Activated CD8-positive, alpha-beta memory T cell treated with anti-CD3 and anti-CD28 coated beads for 36 hours (primary cell): ENCODE measurements at regions not wholly inside any gene's neighbourhood (a gene's known extent, or its start where the extent isn't known, plus 50 kb on each side); places are given as distances from the start of the nearest gene placed in this dataset.

ENCODE experiments used
- CTCF ChIA-PET: fragments of 350-600 bp; sonication (Branson Sonifier 250); formaldehyde crosslinking; loops from one replicate; lab custom pipeline; 2021; ENCODE audit warnings: antibody characterized with exemption; lab: Charles Lee
- POLR2A ChIA-PET: fragments of 350-600 bp; sonication (Branson Sonifier 250); formaldehyde crosslinking; loops from one replicate; lab custom pipeline; 2021; ENCODE audit warnings: antibody characterized with exemption; lab: Charles Lee

DNA sequence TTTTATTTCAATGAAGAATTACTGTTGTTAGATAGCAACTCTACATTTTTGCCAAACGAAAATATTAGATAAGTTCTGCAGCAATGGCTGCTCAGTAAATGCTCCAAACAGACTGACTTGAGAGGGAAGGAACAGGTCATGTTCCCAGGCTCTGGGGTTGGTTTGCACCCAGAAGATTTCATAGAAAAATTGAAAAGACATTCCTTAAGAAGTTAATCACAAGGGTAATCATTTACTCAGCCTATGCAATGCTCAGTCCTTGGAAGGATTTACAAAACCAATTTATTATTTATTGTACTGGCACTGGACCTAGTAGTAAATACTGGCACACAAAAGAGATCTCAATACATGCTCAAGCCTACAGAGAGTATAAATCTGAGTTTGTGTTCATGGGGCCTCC is 179.1 kb upstream of the MTNR1B start:
- ChIA-PET POLR2A (no interaction called here), CTCF (no interaction called here)

DNA sequence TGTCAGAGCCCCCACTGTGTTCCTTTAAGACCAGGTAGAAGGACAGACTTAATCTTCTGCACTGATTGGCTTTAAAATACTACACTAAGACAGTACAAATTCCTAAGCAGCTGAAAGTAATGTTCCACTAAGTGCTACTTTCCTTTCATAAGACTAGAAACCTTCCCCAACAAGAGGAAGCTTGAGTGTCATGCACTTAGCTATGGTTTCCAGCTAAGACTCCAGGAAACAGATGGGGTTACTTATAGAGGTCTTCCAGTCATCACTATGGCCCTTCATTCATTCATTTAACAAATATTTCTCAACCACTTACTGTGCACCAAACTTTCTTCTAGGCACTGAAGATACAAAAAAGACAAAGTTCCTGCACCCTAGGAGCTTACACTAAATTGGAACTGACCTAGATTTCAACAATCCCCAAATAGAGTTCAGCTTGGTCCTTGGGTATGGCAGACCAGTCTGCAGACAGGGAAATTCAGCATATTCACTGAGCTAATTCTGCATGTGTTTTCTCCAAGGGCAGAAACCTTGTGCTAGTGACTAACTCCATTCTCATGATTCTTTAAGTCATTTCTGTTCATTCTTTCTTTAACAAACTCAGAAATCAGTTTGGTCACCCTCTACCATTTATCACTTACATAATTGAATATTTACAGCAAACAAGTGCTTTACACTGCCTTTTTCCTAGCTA is 178.4 kb upstream of the MTNR1B start:
- ChIA-PET CTCF (no interaction called here), POLR2A (no interaction called here)

DNA sequence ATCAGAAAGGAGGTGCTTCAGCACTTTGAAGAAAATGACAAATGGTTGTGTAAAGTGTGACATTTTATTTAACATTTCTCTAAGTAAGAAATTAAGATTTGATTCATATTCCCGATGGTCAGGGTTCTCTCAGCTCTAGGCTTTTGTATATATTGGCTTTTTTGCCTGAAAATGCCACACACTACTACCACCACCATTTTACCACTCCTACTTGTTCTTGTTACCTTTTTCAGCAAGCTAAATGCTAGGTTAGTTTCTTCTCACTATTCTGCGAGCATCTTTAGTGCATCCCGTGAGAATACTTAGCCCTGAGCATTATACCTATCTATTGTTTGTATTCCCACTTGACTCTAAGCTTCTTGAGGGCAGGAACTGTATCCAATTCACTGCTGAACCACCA is 177.6 kb upstream of the MTNR1B start:
- ChIA-PET CTCF (no interaction called here), POLR2A (no interaction called here)

DNA sequence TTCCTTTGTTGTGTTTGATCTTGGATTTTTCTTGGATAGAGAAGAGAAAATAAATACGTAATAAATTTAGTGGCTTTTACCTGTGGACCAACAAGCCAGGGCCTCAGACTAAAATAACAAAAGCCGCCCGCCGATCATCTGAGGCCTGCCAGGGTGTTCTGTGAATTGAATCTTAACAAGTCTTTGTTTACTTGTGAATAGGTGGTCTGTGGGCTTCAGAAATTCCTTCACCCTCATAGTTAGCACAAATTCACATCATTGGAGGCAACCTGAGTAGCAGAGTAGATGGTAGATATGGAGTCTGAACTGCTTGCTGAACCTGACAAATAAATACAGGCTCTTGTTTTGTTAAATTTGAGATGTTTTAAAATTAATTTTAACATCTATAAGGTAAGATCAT is 176.3 kb upstream of the MTNR1B start:
- ChIA-PET CTCF (no interaction called here), POLR2A (no interaction called here)

DNA sequence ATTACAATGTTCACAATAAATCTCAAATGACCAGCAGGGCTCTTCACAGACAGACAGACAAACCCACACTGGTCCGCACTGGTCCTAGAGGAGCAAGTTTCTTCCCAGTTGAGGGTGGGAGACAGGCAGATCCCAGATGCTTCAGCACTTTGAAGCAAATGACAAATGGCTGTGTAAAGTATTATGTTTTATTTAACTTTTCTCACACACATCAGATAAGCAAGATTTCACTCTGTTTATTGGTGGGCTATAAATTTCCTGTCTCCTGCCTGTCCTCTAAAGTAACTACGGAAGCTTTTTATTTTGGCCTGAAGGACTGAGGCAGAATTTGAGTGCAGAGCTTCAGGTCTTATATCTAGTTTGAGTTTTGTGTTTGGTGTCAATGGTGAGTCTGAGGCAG is 174.7 kb upstream of the MTNR1B start:
- CTCF ChIA-PET: no interaction called here
- POLR2A ChIA-PET: no interaction called here

DNA sequence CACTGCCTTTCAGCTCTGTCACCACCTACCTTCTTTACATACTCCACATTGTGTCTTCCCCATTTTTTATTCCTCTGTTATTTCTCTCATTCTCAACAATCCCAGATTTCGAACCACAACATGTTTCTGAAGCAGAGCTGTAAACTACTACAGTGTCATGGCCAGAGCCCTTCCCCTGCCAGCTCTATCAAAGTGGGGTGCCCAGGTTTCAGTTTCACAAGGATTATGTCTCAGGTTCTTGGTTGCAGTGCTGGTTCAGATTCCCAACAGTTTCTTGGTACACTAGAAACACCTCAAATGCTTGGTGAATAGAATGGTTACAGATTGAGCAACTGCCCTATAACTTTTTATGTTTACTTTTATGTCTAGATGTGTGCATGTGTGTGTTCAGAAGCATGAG is 172.7 kb upstream of the MTNR1B start:
- ChIA-PET POLR2A (no interaction called here), CTCF (no interaction called here)

DNA sequence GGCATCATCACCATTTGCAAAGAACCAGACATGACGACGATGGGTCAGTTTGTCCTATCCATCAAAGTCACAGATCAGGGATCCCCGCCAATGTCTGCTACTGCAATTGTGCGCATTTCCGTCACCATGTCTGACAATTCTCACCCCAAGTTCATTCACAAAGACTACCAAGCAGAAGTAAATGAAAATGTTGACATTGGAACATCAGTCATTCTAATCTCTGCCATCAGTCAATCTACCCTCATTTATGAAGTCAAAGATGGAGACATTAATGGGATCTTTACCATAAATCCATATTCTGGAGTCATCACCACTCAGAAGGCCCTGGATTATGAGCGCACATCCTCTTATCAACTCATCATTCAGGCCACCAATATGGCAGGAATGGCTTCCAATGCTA is 171.6 kb upstream of the MTNR1B start:
- ChIA-PET CTCF (no interaction called here), POLR2A (no interaction called here)

DNA sequence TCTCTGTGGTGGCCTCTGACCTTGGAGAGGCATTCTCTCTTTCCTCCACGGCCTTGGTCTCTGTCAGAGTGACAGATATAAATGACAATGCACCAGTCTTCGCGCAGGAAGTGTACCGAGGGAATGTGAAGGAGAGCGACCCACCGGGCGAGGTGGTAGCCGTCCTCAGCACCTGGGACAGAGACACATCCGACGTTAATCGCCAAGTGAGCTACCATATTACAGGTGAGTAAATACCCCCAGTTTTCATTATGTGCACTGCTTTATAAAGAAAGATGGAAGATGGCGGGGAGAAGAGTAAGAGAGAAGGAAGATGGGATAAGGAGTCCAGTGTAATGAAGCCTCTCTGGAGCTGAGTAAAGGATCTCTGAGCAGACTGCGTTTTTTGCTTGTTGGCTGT is 167.8 kb upstream of the MTNR1B start:
- ChIA-PET POLR2A (no interaction called here), CTCF (no interaction called here)

DNA sequence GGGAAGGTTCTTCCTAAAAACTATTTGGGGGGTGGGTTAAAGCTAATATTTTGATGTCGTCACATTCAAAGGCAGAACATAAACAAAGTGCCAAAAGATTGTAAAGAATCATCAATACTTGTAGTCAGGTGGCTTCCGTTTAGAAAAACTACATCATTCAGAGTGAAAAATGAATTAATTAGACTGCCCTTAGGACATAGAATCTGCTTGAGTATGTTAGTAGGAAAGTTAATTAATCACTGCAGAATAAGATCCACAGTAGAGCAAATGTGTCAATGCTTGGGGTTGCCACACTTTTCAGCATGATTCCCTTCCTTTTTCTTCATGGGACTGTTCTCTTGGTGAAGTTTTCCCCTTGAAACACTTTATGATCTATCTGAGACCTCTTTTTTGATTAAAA is 166.8 kb upstream of the MTNR1B start:
- POLR2A ChIA-PET: no interaction called here
- CTCF ChIA-PET: no interaction called here

DNA sequence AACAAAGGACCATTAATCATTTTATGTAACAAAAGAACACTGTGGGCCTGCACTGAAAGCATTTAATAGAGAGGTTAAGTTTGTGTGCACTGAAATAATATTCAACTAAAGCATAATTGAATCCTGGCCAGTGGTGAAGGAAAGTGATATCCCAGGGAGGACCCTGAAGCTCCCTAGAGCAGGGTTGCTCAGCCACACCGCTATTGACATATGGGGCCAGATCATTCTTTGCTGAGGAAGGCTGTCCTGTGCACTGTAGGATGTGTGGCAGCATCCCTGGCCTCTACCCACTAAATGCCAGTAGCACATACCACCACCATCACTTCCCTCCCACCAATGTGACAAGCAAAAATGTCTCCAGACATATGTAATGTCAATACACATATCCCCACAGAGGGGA is 166.1 kb upstream of the MTNR1B start:
- POLR2A ChIA-PET: no interaction called here
- CTCF ChIA-PET: no interaction called here

DNA sequence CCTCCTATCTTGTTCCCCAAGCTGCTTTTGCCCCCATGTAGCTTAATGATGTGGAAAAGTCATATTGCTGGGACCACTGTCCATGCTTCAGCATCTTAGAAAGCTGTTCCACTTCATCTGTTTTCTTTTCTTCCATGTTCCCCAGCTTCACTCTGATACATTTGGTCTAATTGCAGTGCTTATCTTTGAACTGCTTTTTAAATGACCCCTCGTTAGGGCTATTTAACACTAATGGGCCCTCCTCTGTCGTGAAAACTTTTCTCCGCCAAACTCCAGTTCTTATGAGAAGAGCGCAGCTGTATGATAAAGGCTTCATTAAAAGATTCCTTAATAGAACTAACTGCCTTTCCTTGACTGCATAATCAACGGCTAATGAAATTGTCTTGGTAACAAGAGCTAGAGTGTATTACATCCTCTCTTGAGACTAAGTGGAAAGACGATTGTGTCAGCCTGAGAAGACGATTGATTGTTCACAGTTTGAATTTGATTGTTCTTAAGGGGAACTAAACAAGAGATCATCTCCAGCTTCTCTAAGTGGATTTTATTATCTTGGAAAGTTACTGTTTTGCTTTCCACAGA is 165.0 kb upstream of the MTNR1B start:
- POLR2A ChIA-PET: no interaction called here
- CTCF ChIA-PET: no interaction called here

DNA sequence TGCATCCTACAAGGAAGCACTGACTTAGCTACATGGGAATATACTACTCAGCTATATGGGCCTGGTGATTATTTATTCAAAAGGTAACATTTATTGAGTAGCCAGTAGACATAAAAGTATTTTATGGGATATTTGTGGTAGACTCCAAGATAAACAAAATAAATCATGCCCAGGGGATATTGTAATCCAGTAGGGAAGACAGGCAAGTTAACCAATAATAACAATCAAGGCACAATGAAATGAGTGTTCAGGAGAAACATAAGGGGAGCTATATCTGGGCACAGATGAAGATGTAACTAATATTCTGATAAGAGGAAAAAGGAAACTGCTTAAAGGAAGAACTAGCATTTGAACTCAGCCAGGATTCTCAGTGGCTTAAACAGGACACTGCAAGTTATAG is 161.4 kb upstream of the MTNR1B start:
- CTCF ChIA-PET: no interaction called here
- POLR2A ChIA-PET: no interaction called here

DNA sequence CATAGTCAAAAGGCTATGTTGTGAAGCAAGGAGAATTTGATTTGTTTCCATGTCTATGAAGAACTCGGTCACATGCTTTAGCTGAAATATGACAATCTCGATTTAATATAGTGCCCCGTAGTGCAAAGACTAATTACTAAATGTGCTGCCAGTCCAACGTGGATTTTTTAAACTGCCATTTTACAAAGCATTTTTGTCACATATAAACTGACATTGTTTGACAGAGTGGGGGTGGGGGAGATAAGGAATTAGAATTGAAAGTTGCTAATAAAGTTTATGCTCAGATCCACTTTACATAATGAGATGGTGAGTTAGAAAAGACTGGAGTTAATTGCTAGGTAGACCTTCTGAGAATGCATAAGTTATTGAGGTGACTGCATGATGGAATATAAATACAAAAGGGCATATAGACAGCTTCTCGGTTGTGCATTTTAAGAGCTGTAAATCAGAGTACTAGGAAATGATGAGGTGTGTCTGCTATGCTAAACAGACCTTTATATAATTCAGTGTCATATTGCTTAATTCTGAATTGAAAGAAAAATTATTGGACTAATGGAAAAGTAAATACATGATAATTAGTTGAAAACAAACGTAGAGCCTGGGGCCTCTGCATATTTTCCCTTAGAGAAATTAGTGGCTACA is 158.9 kb upstream of the MTNR1B start:
- CTCF ChIA-PET: no interaction called here
- POLR2A ChIA-PET: no interaction called here

DNA sequence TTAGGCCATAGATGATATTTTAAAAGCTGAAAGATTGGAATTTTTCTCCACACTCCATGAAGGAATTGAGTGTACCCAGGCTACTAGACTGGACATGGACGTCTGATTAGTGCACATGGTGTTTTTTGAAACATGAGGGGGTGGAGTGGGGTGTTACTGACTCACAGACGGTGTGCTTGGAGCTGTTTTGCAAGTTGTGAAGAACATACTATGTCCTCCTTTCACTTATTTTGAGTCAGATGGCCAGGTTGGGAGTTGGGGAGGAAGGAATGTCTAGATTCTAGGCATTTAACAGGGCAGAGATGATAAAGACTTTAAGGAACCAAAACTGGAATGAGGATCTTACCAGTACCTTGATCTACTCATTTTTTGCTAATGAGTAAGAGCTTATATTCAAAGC is 158.1 kb upstream of the MTNR1B start:
- ChIA-PET CTCF (no interaction called here), POLR2A (no interaction called here)

DNA sequence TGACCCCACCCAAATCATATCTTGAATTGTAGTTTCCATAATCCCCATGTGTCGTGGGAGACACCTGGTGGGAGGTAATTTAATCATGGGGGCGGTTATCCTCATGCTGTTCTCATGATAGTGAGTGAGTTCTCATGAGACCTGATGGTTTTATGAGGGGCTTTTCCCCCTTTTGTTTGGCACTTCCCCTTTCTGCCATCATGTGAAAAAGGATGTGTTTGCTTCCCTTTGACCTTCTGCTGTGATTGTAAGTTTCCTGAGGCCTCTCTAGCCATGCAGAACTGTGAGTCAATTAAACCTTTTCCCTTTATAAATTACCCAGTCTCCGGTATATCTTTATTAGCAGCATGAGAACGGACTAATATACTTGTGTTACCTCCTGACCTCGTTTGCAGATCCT is 156.6 kb upstream of the MTNR1B start:
- CTCF ChIA-PET: no interaction called here
- POLR2A ChIA-PET: no interaction called here

DNA sequence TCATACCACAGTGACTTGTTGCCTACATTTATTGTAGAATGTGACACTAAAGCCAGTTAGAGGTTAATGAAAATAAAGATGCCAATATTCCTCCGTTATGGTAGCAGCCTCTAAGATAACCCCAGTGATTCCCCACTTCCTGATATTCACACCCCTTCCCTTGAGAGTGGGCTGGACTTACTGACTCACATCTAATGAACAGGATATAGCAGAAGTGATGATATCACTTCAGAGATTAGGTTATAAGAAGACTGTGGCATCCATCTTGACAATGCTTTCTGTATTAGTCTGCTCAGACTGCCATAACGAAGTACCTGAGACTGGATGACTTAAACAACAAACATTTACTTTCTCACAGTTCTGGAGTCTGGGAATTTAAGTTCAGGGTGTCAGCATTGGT is 149.6 kb upstream of the MTNR1B start:
- CTCF ChIA-PET: no interaction called here
- POLR2A ChIA-PET: no interaction called here

DNA sequence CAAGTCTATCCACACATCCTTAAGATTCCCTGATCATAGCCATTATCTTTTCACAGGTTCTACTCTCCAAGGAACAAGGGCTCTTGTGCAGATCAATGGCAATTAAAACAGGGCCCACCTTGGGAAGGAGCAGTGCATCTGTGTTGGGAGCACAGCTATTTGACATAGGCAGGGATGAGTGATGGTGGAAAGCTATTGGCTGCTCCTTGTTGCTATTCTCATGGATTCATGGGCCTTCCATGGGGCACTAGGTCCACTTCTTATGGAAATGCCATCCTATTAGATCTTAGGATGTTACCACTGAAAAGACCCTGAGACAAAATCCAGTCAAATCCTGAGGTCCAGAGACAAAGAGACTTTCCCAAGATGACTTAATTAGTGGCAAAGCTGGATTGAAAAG is 148.6 kb upstream of the MTNR1B start:
- ChIA-PET POLR2A (no interaction called here), CTCF (no interaction called here)

DNA sequence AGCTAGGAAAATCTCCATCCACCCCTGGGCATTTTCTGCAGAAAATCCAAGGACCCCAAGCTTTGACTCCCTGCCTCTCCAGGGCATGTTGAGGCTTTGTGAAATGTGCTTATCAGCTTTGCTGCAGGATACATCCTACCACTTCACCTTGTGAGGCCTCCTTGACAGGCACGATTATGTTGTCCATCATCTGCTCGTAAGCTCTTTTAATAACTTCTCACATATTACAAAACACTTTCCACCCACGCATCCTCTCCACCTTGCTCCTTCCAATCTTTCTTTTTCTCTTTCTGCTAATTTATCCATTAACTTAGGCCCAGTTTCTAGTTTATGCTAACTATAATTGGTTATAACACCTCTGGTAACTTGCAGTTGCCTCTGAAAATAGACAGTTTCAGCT is 147.0 kb upstream of the MTNR1B start:
- POLR2A ChIA-PET: no interaction called here
- CTCF ChIA-PET: no interaction called here

DNA sequence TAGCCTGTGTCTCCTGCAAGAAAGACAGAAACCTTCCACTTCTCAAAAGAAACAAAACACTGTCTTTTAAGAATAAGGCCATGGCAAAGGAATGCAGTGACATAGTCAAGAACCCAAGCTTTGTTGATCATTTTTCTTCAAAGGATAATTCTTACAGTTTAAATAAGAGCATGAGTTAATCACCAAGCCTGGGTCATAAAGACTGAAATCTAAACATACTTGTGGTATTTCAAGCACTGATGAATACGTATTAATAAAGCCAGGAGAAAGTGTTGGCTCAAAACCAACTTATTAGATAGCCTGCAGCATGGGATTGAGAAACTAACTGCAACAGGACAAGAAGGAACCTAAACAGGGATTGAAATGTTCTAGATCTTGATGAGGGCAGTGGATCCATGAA is 143.3 kb upstream of the MTNR1B start:
- ChIA-PET POLR2A (no interaction called here), CTCF (no interaction called here)

DNA sequence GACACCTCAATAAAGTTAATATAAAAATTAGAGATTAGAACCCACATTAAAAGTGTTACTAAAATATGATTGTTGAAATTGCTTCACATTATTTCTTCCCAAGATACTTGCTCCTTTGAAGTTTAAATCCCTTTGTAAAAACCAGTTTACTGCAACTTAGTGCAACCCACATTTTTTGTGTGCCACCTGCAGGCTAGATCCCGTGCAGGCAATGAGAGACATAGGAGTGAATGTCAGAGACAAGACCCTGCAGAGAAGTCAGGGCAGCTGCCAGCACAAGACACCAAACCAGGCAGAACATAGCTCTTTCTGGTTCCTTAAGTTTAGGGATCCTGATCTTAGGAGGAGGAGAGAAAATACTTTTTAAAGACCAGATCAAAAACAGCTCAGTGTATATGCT is 142.8 kb upstream of the MTNR1B start:
- CTCF ChIA-PET: no interaction called here
- POLR2A ChIA-PET: no interaction called here

DNA sequence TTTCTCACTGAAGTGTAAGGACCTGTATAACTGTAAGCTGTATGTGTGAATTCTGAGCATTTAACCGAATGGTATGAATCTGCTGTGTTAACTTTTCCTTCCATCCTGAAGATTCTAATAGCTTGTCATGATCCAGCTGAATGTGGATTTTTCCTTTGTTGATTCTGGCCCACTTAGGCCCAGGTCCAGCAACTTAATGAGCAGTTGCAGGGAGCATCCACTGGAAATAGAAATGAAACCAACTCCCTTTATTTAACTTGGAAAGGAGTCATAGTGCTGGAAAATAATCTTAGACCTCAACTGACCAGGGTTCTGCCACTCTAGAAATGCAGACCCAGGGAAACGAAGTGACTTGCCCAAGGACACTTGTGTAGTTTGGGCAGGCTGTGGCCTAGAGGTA is 142.3 kb upstream of the MTNR1B start:
- ChIA-PET POLR2A (no interaction called here), CTCF (no interaction called here)

DNA sequence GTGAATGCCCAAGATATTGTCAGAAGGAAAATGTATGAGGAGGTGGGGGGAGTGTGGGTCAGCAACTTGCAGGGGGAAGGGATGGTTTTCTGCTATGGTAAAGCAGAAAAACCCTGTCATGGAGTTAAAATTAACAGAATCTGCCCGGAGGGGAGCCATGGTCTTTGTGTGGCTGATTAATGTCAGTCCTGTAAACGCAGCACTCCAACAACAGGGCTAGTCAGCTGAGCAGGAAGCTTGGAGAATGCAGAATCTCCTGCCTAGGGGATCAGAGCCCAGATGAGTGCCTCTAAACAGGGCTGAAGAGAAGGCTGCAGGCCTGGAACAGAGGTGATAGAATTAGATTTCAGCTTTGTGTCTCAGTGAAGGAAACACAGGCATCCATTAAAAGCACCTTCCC is 140.9 kb upstream of the MTNR1B start:
- POLR2A ChIA-PET: no interaction called here

More for the DNA sequence above, 140.9 kb upstream of the MTNR1B start:
- CTCF ChIA-PET: no interaction called here
